ENCODE measurements at regions not wholly inside any gene's neighbourhood (a gene's known extent, or its start where the extent isn't known, plus 50 kb on each side); places are given as distances from the start of the nearest gene placed in this dataset.
"Not testable (repeated sequence)": the region's sequence is repeated elsewhere in the genome, so short reads cannot be mapped to it uniquely, and the experiment has no call there.

DNA sequence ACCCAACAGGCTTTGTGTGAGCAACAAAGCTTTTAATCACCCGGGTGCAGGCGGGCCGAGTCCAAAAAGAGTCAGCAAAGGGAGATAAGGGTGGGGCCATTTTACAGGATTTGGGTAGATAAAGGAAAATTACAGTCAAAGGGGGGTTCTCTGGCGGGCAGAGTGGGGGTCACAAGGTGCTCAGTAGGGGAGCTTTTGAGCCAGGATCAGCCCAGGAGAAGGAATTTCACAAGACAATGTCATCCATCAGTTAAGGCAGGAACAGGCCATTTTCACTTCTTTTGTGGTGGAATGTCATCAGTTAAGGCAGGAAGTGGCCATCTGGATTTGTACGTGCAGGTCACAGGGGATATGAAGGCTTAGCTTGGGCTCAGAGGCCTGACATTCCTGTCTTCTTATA, 736.1 kb downstream of the SI start:
- TF ChIP-seq, protein P1, sequence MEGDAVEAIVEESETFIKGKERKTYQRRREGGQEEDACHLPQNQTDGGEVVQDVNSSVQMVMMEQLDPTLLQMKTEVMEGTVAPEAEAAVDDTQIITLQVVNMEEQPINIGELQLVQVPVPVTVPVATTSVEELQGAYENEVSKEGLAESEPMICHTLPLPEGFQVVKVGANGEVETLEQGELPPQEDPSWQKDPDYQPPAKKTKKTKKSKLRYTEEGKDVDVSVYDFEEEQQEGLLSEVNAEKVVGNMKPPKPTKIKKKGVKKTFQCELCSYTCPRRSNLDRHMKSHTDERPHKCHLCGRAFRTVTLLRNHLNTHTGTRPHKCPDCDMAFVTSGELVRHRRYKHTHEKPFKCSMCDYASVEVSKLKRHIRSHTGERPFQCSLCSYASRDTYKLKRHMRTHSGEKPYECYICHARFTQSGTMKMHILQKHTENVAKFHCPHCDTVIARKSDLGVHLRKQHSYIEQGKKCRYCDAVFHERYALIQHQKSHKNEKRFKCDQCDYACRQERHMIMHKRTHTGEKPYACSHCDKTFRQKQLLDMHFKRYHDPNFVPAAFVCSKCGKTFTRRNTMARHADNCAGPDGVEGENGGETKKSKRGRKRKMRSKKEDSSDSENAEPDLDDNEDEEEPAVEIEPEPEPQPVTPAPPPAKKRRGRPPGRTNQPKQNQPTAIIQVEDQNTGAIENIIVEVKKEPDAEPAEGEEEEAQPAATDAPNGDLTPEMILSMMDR (IDR thresholded peaks at IDR 0.05; ENCODE audit: low read depth, low read length, poor library complexity, severe bottlenecking): not testable (repeated sequence)
- not testable (repeated sequence) for TF ChIP-seq EZH2phosphoT487 (IDR thresholded peaks at IDR 0.05; ENCODE audit: borderline replicate concordance, low read length)

All from DOHH2 (cell line).